IPS-20b (cell line): ENCODE measurements at regions not wholly inside any gene's neighbourhood (a gene's known extent, or its start where the extent isn't known, plus 50 kb on each side); places are given as distances from the start of the nearest gene placed in this dataset.
"Not testable (repeated sequence)": the region's sequence is repeated elsewhere in the genome, so short reads cannot be mapped to it uniquely, and the experiment has no call there.

Source experiments
- H3K27ac ChIP-seq: one replicate; pipeline ENCODE4 v1.5.1; 2013; ENCODE audit warnings: low read length
- H3K27me3 ChIP-seq: 2 replicates; pipeline ENCODE4 v1.6.1; 2013; ENCODE audit warnings: mild to moderate bottlenecking, low read length, inconsistent platforms; ENCODE audit not compliant: insufficient read depth
- H3K36me3 ChIP-seq: 2 replicates; pipeline ENCODE4 v1.6.1; 2013; ENCODE audit warnings: low read depth, mild to moderate bottlenecking, inconsistent platforms, low read length, moderate library complexity; ENCODE audit not compliant: insufficient read depth
- H3K4me1 ChIP-seq: 2 replicates; pipeline ENCODE4 v1.6.1; 2013; ENCODE audit warnings: mild to moderate bottlenecking, control low read depth, inconsistent platforms, low read length, moderate library complexity; ENCODE audit not compliant: insufficient read depth
- H3K4me3 ChIP-seq: 2 replicates; pipeline ENCODE4 v1.5.1; 2013; ENCODE audit warnings: mild to moderate bottlenecking, low read length, inconsistent platforms
- H3K9ac ChIP-seq: 2 replicates; pipeline ENCODE4 v1.6.1; 2013; ENCODE audit warnings: low read depth, mild to moderate bottlenecking, inconsistent platforms, low read length, moderate library complexity
- H3K9me3 ChIP-seq: 2 replicates; pipeline ENCODE4 v1.6.1; 2013; ENCODE audit warnings: mild to moderate bottlenecking, low read depth, low read length, inconsistent platforms; ENCODE audit not compliant: insufficient read depth

DNA sequence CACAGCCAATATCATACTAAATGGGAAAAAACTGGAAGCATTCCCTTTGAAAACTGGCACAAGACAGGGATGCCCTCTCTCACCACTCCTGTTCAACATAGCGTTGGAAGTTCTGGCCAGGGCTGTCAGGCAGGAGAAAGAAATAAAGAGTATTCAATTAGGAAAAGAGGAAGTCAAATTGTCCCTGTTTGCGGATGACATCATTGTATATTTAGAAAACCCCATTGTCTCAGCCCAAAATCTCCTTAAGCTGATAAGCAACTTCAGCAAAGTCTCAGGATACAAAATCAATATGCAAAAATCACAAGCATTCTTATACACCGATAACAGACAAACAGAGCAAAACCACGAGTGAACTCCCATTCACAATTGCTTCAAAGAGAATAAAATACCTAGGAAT, 283.4 kb downstream of the TSN start:
- H3K4me3 ChIP-seq, H3K9me3 ChIP-seq, H3K36me3 ChIP-seq, H3K9ac ChIP-seq, H3K27ac ChIP-seq, H3K27me3 ChIP-seq: not testable (repeated sequence)
- peaks cover 14% of the 10 kb centered on the region; the same call in 1 of the 2 replicates for H3K4me1 ChIP-seq

- Histone ChIP-seq H3K9ac (no peak overlapping the region), H3K4me3 (no peak overlapping the region), H3K27me3 (no peaks in the 10 kb centered on the region), H3K4me1 (no peaks in the 10 kb centered on the region), H3K27ac (no peak overlapping the region), H3K9me3 (no peaks in the 10 kb centered on the region), H3K36me3 (no peaks in the 10 kb centered on the region)
Measured at GRCh38 chr2:122041455-122041854, 286.0 kb downstream of the TSN start.

GRCh38 chr2:122051659-122052058, 296.2 kb downstream of the TSN start:
- H3K27me3 ChIP-seq, H3K36me3 ChIP-seq, H3K4me3 ChIP-seq, H3K27ac ChIP-seq, H3K9ac ChIP-seq, H3K9me3 ChIP-seq: not testable (repeated sequence)
- H3K4me1 ChIP-seq = peaks cover 12% of the 10 kb centered on the region

DNA sequence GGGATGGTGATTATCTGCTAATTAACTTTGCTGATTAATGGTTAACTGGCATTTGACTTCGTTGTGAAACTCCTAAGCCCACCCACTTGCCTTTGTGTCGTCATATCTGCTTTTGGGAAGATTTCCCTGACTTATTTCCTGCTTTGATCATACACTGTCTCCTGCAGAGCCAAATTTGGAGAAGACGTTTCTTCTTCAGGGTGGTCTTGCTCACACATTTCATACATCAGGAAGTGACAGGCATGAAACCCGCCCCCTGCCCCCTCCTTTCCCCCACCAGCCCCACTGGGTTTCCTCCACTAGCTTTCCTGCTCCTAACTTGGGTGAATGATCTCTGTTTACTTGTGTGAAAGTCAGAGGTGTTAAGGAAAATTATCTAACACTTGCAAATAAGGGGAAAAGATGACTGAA, 300.1 kb downstream of the TSN start:
- Histone ChIP-seq H3K9me3 (no peaks in the 10 kb centered on the region), H3K27ac (no peak overlapping the region), H3K4me3 (no peak overlapping the region), H3K27me3 (no peaks in the 10 kb centered on the region), H3K36me3 (no peaks in the 10 kb centered on the region), H3K4me1 (peaks cover 12% of the 10 kb centered on the region), H3K9ac (no peak overlapping the region)

GRCh38 chr2:122056853-122057252, 301.4 kb downstream of the TSN start:
- no peak overlapping the region for H3K4me3 ChIP-seq
- no peaks in the 10 kb centered on the region for H3K9me3 ChIP-seq
- no peak overlapping the region for H3K9ac ChIP-seq
- no peaks in the 10 kb centered on the region for H3K27me3 ChIP-seq
- H3K4me1 ChIP-seq = peaks cover 12% of the 10 kb centered on the region
- H3K27ac ChIP-seq = no peak overlapping the region
- no peaks in the 10 kb centered on the region for H3K36me3 ChIP-seq

GRCh38 chr2:122061206-122061605, 305.8 kb downstream of the TSN start:
- H3K27me3 ChIP-seq = no peaks in the 10 kb centered on the region
- no peaks in the 10 kb centered on the region for H3K9me3 ChIP-seq
- peaks cover 2% of the 10 kb centered on the region for H3K4me1 ChIP-seq
- H3K4me3 ChIP-seq = no peak overlapping the region
- no peaks in the 10 kb centered on the region for H3K36me3 ChIP-seq
- no peak overlapping the region for H3K9ac ChIP-seq
- no peak overlapping the region for H3K27ac ChIP-seq

- Histone ChIP-seq H3K9me3 (no peaks in the 10 kb centered on the region), H3K4me1 (no peaks in the 10 kb centered on the region), H3K9ac (no peak overlapping the region), H3K27me3 (no peaks in the 10 kb centered on the region), H3K4me3 (no peak overlapping the region), H3K27ac (no peak overlapping the region), H3K36me3 (no peaks in the 10 kb centered on the region)
Measured at GRCh38 chr2:122061831-122062230, 306.4 kb downstream of the TSN start.

DNA sequence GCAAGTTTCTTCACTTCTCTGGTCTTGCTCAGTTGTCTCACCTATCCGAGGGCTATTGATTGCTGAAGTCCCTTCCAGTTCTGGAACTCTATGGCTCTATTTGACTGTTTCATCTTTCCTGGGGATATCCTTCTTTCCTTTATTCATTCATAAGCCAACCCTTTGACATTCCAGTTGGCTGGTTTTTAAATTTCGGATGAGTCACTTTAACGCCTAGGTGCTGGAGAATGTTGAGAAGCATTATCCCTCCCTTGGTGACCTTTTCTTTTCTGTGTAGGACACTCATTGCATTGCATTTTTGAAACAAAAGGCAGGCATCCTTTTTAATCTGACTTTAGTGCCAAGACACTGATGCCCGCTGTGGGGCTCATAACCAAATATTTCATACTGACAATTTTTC, 307.1 kb downstream of the TSN start:
- Histone ChIP-seq H3K9ac (no peak overlapping the region), H3K9me3 (no peaks in the 10 kb centered on the region), H3K27me3 (no peaks in the 10 kb centered on the region), H3K36me3 (no peaks in the 10 kb centered on the region), H3K27ac (no peak overlapping the region), H3K4me3 (no peak overlapping the region), H3K4me1 (no peaks in the 10 kb centered on the region)

DNA sequence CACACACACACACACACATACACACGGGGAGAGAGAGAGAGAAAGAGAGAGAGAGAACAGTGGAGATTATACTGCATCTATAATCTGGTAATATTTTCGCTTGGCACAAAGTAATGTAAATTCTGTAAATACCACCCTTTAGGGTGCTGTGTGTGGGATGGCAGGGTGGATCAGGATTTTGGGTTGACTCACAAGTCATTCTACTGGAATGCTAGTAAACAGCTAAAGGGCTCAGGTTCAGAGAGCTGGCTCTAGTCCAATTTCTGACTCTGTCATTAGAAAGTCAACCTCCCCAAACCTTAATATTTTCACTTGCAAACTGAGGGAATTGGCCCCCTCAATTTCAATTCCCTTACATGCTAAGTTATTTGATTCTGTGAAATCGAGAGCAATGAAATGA, 308.3 kb downstream of the TSN start:
- Histone ChIP-seq H3K9ac (no peak overlapping the region), H3K27ac (no peak overlapping the region), H3K9me3 (no peaks in the 10 kb centered on the region), H3K4me3 (no peak overlapping the region), H3K4me1 (no peaks in the 10 kb centered on the region), H3K27me3 (no peaks in the 10 kb centered on the region), H3K36me3 (no peaks in the 10 kb centered on the region)

- Histone ChIP-seq H3K4me3 (no peak overlapping the region), H3K4me1 (no peaks in the 10 kb centered on the region), H3K27ac (no peak overlapping the region), H3K36me3 (no peaks in the 10 kb centered on the region), H3K27me3 (no peaks in the 10 kb centered on the region), H3K9ac (no peak overlapping the region), H3K9me3 (no peaks in the 10 kb centered on the region)
Measured at GRCh38 chr2:122070241-122070731, 314.8 kb downstream of the TSN start.

- Histone ChIP-seq H3K27me3 (no peaks in the 10 kb centered on the region), H3K4me3 (no peak overlapping the region), H3K27ac (no peak overlapping the region), H3K9ac (no peak overlapping the region), H3K36me3 (no peaks in the 10 kb centered on the region), H3K9me3 (no peaks in the 10 kb centered on the region), H3K4me1 (no peaks in the 10 kb centered on the region)
Measured at GRCh38 chr2:122072666-122073065, 317.2 kb downstream of the TSN start.

DNA sequence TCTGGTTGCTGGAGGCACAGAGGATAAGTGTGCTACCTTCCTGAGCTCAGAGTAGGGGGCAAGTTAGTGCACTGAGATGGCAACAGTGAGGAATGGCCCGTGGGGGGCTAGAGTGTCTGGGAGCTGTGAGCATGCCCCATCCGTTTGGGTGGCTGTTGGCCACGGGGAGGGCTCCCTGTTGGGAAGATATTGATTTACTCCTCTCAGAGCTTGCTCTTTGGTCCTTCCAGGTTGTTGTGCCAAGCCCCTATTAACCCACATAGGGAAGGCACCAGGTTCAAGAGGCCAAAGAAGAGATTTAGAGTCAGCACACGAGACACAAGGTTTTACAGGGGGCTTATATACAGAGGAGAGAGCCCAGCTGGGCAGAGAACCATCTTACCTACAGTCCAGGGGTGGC, 318.8 kb downstream of the TSN start:
- Histone ChIP-seq H3K36me3 (no peaks in the 10 kb centered on the region), H3K4me1 (no peaks in the 10 kb centered on the region), H3K27me3 (no peaks in the 10 kb centered on the region), H3K27ac (no peak overlapping the region), H3K9ac (no peak overlapping the region), H3K9me3 (no peaks in the 10 kb centered on the region), H3K4me3 (no peak overlapping the region)

DNA sequence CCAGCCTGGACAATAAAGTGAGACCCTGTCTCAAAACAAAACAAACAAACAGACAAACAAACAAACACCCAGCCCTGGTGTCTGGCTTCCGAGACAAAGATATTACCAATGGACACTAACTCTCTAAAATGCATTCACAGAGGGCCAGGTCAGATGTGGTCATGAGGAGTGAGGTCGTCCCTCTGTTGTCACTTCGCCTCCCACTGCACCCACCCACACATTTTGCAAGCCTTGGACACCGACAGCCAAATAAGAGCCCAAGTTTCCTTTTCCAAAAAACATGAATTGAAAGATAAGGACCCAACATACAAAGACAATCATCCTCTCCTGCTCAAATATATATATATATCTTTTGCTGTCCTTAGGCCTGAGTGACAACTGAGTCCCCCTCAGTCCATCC, 319.9 kb downstream of the TSN start:
- Histone ChIP-seq H3K36me3 (no peaks in the 10 kb centered on the region), H3K4me1 (no peaks in the 10 kb centered on the region), H3K27ac (no peak overlapping the region), H3K9me3 (no peaks in the 10 kb centered on the region), H3K27me3 (no peaks in the 10 kb centered on the region), H3K4me3 (no peak overlapping the region), H3K9ac (no peak overlapping the region)
